Ovary (tissue), 3 donors: ENCODE measurements at regions not wholly inside any gene's neighbourhood (a gene's known extent, or its start where the extent isn't known, plus 50 kb on each side); places are given as distances from the start of the nearest gene placed in this dataset.
"Not testable (repeated sequence)": the region's sequence is repeated elsewhere in the genome, so short reads cannot be mapped to it uniquely, and the experiment has no call there.

ENCODE experiments used
- CTCF ChIP-seq, 3 donors: fragments of 450-650 bp in 2 of 3; fragments of 200-600 bp in 1 of 3; IDR thresholded peaks; one replicate each; pipeline versions ENCODE4 v1.5.1 to v1.8.0; 2016 to 2022; ENCODE audit warnings: antibody characterized with exemption in 3 of 3, mild to moderate bottlenecking in 1 of 3
- POLR2A ChIP-seq: fragments of 450-650 bp; IDR thresholded peaks from one replicate; pipeline ENCODE4 v1.6.1; 2017; ENCODE audit warnings: antibody characterized with exemption, mild to moderate bottlenecking, moderate library complexity
- donor health status: DM: no; HTN: no; CAD: no.

- TF ChIP-seq POLR2A; CTCF (IDR thresholded peaks at IDR 0.05): not testable (repeated sequence)
Observed at GRCh38 chr16:16721849-16722248, 342.9 kb downstream of the NPIPA7 start.
